CMK (cell line): ENCODE measurements at regions not wholly inside any gene's neighbourhood (a gene's known extent, or its start where the extent isn't known, plus 50 kb on each side); places are given as distances from the start of the nearest gene placed in this dataset.

Source experiments
- DNase-seq: peaks from one replicate; pipeline ENCODE4 v3.0.0-alpha.2; 2010; ENCODE audit warnings: low read depth

DNA sequence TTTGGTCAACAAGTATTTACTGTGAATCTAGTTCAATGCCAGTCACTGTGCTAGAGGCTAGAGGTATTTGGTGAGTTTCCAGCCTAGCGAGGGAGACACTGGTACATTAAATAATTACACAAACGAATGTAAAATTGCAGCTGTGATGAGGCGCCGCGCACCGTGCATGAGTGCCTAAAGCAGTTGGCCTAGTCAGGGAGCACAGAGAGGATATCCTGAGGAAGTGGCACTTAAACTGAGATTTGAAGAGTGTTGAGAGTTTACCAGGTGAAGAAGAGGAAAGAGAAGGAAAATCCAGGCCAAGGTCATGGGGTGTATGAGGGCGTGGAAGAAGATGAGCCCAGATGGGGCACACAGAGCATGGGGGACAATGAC lies 157.6 kb upstream of the NDUFV2 start:
- DNase-seq, result no peak

DNA sequence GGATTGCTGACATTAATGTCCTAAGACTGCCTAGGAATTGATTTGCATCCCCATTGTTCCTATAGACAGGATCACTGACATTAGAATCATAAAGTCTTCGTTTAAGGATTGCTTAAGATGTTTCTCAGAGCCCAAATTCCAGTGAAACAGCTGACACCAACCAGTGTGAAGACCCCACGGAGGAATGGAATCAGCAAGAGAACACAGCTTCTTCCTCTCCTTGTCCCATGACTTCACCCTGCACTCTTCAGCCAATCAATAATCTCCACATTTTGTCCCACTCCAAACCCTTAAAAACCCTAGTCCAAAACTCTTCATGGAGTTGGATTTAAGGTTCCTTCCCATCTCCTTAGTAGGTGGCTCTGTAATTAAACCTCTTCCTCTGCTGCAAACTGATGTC lies 157.0 kb upstream of the NDUFV2 start:
- no peak for DNase-seq

DNA sequence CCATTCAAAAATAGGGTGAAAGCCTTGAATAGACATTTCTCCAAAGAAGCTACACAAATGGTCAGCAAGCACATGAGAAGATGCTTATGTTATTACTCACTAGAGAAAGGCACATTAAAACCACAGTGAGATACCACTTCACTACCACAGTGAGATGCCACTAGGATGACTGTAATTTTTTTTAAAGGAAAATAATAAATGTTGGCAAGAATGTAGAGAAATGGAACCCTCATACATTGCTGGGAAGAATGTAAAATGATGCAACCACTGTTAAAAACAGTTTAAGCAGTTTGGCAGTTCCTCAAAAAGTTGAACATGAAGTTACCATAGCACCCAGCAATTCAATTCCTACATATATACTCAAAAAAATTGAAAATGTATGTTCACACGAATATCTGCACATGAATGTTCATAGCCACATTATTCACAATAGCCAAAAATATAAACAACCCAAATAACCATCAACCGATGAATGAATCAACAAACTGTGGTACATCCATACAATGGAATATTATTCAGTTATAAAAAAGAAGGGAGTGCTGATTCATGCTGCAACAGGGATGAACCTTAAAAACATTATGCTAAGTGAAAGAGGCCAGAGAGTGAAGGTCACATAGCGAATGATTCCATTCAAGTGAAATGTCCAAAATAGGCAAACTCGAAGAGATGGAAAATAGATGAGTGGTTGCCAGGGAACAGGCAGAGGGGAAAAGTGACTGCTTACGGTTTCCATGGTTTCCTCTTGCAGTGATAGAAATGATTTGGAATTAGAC lies 156.2 kb upstream of the NDUFV2 start:
- no peak for DNase-seq

DNA sequence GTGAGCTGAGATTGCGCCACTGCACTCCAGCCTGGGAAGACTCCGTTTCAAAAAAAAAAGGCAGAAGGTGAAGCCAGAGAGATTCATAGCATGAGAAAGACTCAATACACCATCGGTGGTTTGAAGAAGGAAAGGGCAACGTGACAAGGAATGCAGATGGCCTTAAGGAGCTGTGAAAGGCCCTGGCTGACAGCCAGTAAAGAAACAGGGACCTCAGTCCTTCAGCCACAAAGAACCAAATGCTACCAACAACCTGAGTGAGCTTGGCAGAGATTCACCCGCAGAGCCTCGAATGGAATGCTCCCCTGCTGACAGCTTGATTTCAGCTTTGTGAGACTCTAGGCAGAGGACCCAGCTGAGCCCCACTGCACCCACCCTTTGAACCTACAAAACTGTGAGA lies 154.9 kb upstream of the NDUFV2 start:
- DNase-seq, result no peak

DNA sequence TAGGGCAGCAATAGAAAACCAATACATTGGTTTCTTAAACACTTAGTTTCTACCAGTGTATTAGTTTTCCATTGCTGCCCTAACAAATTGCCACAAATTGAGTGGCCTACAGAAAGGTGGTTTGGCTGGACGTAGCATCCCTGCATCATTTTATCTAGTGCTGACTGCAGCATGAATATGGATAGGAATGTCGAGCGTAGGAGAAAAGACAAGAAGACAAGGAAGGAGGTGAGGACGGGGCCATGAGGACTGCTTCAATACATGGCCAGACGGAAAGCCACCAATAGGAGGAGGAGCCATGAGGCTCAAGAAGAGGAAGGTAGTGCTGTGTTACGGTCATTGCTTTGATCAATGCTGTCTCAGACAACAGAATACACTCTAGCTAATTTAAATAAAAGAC lies 154.5 kb upstream of the NDUFV2 start:
- DNase-seq, result no peak

DNA sequence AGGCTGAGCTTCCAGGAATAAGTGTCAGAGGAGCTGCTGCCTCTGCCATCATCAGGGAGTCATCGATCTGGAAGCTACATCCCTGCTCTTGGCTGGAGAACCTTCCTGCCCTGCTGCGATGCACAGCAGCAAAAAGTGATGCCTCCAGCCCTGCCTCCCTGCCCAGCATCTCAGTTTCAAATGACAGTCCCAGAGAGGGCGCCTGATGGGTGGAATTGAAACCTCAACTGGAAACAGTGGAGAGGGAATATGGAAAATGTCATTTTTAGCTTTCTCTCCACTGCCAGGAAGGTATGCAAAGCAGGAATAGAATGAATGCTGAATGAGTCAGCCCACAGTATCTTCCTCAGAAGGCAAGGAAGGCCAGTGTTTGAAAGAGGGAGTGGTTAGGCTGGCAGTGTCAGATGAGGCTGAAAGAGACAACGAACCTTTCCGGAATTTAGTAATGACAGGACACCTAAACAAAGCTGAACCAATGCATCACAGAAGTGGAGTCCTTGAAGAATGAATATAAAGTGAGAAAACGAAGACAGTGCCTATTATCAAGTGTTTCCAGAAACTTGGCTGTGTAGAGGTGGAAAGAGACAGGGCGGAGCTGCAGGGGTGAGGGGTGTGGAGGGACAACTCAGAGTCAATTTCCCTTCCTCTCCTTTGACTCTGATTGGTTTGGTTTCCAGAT lies 153.9 kb upstream of the NDUFV2 start:
- DNase-seq, result no peak

DNA sequence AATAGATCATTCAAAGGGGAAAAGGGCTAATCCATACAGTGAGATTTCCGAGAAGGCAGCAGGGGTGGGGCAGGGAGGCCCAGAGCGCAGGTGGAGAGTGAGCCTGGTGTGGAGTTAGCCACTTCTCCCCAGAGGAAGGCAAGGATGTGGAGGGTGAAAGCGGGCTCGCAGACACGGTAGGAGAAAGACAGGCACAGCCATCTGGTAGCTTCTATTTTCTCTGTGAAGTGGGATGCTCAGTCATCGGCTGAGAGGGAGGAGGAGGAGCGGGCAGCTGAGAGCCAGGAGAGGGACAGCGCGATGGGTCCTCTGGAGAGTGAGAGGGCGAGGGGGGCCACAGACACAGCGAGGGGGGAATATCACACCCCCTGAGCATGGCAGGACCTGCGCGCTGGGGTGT lies 153.3 kb upstream of the NDUFV2 start:
- DNase-seq, result no peak

DNA sequence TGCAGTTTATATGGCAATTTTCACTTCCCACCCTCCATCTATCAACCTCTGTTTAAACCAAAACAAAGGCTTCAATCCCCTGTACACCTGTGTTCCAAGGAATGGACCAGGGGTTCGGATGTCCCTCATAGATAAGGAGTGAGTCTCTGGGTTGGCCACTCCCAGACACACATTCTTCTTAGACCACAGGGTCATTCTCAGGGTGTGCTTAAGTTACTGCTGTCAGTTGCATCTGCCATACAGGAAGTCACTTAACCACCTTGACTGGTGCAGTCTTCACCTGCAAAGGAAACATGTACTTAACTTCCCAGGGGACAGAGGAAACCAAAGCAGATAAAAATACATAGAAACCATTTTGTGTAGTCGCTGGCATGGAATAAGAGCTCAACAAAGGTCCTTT lies 151.0 kb upstream of the NDUFV2 start:
- DNase-seq, result no peak

DNA sequence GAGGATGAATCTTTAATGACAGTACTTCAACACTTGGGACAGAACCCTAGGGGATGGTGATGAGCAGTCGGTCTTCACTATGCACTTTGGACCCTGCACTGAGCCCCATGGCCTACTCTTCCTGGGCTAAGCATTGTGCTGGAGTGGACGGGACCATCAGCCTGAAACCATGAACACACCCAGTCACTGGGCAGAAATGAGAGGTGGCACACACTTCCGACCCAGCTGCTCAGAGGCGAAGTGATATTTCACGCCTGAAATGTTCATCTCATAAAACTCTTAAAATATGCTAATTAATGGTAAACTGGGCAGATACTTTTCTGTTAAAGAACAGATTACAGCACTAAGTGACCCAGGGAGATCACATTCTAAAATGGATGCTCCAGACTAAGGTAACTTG lies 150.3 kb upstream of the NDUFV2 start:
- DNase-seq, result no peak

DNA sequence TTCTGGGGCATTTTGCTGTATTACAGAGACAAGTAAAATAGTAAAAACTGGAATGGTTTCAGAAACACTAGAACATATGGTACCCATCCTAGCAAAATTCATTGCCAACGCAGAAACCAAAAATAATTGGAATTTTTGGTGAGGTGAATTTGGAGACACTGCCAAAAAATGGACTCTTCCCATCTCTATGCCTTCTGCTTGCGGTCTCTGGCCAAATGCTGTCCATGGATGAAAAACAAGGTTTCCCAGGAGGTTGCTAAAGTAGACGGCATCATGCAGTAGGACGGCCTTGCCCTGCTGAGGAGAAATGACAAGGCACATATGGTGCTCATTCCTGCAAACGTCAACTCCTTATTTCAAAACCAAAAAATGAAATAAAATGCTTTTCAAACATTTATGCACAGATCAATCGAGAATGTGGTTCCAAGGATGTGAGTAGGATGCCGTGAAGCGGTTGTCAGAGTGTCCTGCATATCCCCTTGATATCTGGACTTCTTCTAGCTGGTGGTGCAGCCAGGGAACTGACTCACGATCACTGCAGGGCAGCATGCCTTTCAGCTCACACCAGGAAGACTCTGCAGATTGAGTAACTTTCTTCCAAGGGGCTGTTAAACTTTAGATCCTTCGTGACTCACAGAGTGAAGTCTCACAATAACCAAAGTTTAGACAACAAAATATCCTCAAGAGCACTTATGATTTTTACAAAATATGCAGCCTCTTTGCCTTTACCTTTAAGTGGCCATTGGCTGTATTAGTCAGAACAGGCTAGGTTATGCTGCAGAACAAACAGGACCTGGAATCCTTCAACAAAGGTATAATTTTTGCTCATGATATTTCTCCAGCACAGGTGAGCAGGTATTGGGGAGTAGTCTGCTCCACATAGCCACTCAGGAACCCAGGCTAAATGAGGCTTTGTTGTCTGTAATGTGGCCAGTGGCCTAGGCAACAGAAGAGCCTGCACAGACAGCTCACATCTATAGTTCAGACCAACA lies 149.4 kb upstream of the NDUFV2 start:
- no peak for DNase-seq

DNA sequence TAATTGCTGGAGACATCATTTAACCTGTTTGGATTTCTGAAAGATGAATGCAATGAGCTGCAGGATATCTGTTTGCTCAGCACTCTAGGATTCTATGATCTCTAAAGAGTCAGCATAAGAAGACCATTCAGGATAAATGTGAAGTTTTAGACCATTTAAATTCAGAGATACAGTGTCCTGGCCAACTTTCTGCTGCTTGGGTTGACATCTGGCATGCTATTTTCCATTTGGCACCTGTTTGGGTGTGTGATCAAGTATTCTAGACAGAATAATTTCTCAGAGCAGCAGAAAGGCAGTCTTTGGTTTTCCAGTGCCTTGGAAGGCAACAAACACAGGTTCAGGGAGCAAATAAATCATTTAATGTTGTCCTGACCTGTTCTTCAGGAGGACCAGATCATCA lies 144.8 kb upstream of the NDUFV2 start:
- DNase-seq, result no peak

DNA sequence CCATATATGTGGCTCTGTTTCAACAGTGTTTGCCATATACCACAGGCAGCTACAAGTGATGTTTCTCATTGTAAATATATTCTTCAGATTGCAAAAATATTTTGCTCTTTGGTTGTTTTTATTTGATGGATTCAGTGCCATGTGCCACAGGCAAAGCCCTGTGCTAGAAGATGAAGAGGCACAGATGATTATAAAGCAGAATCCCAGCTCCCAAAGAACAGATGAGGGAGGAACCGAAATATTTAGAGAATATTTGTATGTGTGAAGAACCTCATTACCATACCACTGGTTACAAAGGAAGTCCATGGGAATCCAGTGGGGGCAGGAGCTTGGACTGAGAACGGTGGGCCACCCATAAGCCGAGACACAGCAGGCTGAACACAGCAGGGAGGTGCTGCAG lies 143.8 kb upstream of the NDUFV2 start:
- DNase-seq, result no peak

DNA sequence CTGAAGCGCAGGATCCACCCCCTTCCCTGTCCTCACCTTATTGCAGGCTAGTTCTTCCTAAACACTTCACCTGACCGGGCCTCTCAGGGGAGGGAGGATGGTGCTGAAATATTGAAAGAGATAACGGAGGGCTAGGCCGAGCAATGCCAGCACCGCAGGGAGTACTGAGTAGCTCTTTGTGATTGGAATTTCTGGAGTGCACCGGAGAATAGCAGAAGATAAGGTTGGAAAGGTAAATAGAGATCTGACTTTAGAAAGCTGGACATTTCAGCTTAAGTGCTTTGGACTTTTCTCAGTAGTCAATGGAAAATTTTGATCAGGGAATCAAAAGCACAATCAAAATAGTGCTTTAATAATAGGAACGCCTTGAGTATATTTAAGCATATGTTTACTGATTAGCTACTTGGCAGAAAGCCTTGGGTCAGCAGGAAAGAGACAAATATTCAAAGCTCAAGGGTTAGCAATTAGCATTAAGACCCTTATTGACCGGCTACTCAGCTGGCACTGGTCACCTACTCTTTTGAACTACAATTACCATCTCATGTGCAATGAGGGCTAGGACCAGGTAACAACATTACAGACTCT lies 142.9 kb upstream of the NDUFV2 start:
- DNase-seq, result no peak

DNA sequence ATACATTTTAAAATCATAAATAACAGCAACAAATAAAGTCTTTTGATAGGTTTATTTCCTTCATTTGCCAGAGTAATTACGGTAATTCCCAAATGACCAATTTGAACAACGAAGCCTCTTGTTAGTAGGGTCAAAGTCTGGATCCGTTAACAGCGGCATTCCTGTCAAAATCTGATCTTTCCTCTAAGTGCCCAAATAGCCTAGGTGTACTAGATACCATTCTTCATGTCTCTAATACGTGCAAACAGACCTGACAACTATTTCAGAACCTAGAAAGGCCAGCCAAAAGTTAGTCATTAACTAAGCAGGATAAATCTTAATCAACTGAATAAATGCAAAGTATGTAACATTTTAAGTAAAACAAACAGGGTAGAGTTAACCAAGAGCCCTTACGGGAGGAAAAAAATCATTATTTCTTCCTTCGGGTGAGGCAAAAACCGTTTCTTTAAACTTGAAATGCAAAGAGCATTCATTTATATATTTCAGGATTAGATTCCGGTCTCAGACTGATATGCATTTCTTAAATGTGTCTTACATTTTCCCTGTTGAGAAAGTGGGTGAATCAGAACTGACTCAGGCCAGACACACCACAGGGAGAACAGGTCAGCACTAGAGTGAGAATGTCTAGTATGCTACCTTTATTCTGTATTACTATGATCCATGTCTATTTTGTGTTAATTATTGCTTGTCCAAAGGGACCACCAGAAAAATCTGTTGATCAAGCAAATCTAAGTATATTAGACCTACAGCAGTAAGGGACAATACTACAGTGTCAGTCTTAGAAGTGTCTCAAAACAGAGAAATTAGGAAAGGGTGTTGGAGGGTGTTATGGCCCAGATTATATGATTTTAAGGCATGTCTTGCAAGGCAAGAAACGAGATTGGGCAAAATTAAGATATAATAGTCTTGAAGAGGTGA lies 141.5 kb upstream of the NDUFV2 start:
- no peak for DNase-seq

DNA sequence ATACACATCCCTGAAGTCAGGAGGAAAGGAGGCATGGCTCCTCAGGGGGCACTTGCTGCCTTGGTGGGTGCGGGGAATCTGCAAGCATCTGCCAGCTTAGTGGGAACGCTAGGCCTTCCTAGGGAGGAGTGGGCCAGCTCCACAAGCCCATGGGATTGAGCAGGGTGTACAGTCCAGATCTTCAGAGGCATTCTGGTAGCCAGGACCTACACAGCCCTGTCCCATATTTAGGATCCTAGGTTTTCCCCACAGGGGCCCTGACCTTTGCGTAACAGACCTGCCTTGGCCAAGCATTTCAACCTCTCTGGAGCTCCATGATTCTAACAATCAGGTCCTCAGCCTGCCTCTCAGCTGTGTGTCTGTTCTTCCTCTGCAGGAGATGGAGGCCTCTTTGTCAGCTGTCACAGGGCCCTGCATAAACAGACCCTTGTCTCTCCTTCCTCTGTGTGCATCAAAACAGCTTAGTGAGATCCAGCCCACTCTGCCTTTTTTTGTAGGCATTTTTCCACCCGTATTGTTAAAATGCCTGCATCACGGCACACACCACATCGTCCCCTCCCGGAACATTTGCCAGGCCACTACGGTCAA lies 140.2 kb upstream of the NDUFV2 start:
- no peak for DNase-seq

DNA sequence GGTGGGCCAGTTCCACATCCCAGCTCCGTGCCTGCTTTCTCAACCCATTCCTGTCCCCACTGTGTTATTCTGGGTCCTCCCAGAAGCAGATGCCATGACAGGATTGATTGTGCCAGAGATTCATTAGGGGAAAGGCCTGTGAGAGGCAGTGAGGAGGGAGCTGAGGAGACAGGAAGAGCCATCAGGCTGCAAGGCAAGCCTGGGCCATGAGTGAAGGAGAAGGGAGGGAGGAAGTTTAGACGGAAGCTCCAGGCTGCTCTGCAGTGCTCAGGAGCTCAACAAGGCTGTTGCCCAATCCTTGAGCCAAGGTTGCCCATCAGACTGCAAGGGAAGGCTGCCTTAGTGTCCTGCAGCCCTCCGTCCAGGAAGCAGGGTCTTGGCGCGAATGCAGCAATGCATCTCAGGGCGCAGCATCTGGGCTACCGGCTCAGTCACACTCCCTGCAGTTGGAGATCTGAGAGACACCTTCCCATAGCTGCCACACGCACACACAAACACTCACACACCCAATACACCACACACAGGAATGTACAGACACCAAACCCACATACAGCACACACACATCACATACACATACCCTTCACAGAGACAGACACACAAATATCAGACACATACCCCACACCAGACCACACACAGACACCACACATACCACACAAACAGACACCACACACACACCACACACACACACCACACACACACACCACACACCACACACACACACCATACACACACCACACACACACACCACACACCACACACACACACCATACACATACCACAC lies 139.5 kb upstream of the NDUFV2 start:
- DNase-seq, result no peak

DNA sequence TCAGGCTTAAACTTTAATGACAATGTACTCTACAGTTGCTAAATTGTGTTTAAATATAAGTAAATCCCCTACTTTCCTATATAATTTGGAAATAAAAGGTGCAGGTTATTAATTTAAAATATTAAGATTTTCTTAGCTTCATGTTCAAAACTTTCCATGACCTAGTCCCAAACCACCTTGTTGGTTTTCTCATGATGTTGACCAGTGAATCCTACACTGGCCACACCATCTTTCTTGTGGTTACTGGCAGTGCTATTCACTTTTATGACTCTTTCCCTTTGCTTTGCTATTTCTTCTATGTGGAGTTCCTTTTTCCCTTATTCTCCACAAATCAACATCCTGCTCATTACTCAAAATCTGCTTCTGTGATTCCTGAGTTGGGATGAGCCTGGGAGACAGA lies 138.6 kb upstream of the NDUFV2 start:
- no peak for DNase-seq

DNA sequence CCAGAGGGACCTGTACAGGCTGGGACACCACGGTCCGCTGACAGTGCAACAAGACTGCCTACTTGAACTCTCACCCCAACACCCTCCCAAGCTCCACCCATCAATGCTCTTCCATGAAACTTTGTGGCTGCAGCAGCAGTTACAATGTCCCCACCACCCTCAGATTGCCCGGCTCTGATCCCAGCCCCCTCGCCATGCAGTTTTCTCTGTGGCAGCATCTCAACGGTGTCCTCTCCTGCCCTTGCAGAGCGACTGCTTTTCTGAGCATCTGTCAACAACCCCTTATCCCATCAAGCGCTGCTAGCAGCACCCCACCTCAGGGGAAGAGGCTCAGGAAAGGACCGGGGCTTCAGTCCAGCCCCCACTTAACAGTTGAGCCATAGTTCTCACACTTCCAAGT lies 137.1 kb upstream of the NDUFV2 start:
- no peak for DNase-seq

DNA sequence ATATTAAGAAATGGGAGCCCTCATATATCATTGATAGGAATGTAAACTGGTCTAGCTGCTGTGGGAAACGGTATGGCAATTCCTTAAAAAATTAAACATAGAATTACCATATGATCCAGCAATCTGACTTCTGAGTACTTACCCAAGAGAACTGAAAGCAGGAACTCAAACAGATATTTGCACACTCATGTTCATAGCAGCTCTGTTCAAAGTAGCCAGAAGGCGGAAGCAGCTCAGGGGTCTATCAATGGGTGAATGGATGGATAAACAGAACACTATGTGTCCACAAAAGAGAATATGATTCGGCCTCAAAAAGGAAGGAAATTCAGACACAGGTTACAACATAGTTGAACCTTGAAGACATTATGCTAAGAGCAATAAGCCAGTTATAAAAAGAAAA lies 135.7 kb upstream of the NDUFV2 start:
- DNase-seq, result no peak

DNA sequence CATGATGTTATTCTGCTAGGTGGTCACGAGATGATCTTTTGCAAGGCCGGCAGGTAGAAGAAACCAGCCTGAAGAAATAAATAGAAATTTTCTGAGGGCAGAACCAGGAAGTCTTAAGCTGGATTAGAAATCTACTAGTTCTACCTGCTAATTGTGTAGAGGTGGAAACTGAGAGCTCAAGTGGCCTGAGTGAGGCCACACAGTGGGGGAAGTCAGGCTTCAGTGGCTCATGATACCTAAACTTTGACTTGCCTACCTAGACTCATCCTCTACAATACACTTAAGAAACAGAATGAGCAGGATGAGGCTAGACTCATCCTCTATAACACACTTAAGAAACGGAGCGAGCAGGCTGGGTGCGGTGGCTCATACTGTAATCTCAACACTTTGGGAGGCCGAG lies 134.9 kb upstream of the NDUFV2 start:
- no peak for DNase-seq
